Astrocyte of the spinal cord (primary cell): ENCODE measurements at regions not wholly inside any gene's neighbourhood (a gene's known extent, or its start where the extent isn't known, plus 50 kb on each side); places are given as distances from the start of the nearest gene placed in this dataset.

Experiments
- DNase-seq: peaks from one replicate; pipeline ENCODE4 v3.0.0; 2011; ENCODE audit warnings: low read depth, low spot score
- H3K4me3 ChIP-seq: 2 replicates; pipeline ENCODE4 v1.5.1; 2011; ENCODE audit warnings: low read depth, mild to moderate bottlenecking, low read length, moderate library complexity
- CTCF ChIP-seq: IDR thresholded peaks from 2 replicates; pipeline ENCODE4 v1.5.1; 2012; ENCODE audit warnings: low read depth, mild to moderate bottlenecking, low read length, inconsistent platforms
- in situ Hi-C: cut with HindIII; loops from 2 replicates; pipeline ENCODE4 v1.10.0; 2017; ENCODE audit warnings: low sequenced_read_pairs

GRCh38 chr2:147068071-147068470 lies 776.8 kb upstream of the ACVR2A start:
- H3K4me3 ChIP-seq = no peak overlapping the region
- no peak for DNase-seq
- TF ChIP-seq CTCF = no peak
- in situ Hi-C loops = no loop called here

GRCh38 chr2:147067136-147067535 lies 777.7 kb upstream of the ACVR2A start:
- no peak overlapping the region for H3K4me3 ChIP-seq
- in situ Hi-C loops = no loop called here
- TF ChIP-seq CTCF = no peak
- no peak for DNase-seq

GRCh38 chr2:147062073-147062472 lies 782.8 kb upstream of the ACVR2A start:
- H3K4me3 ChIP-seq = no peak overlapping the region
- no peak for DNase-seq
- in situ Hi-C loops = no loop called here
- no peak for TF ChIP-seq CTCF

- in situ Hi-C loops = no loop called here
- TF ChIP-seq CTCF = no peak
- no peak overlapping the region for H3K4me3 ChIP-seq
- DNase-seq = no peak
Measured at GRCh38 chr2:147061269-147061668, 783.6 kb upstream of the ACVR2A start.

- in situ Hi-C loops = no loop called here
- DNase-seq = no peak
- no peak overlapping the region for H3K4me3 ChIP-seq
- no peak for TF ChIP-seq CTCF
Measured at GRCh38 chr2:147057892-147058490, 786.8 kb upstream of the ACVR2A start.

GRCh38 chr2:147051814-147052213 lies 793.0 kb upstream of the ACVR2A start:
- no peak for DNase-seq
- no peak for TF ChIP-seq CTCF
- no peak overlapping the region for H3K4me3 ChIP-seq
- in situ Hi-C loops = no loop called here

GRCh38 chr2:147051248-147051647 lies 793.6 kb upstream of the ACVR2A start:
- H3K4me3 ChIP-seq = no peak overlapping the region
- DNase-seq = no peak
- in situ Hi-C loops = no loop called here

More at GRCh38 chr2:147051248-147051647, 793.6 kb upstream of the ACVR2A start:
- no peak for TF ChIP-seq CTCF
